ENCODE measurements at regions not wholly inside any gene's neighbourhood (a gene's known extent, or its start where the extent isn't known, plus 50 kb on each side); places are given as distances from the start of the nearest gene placed in this dataset.

DNA sequence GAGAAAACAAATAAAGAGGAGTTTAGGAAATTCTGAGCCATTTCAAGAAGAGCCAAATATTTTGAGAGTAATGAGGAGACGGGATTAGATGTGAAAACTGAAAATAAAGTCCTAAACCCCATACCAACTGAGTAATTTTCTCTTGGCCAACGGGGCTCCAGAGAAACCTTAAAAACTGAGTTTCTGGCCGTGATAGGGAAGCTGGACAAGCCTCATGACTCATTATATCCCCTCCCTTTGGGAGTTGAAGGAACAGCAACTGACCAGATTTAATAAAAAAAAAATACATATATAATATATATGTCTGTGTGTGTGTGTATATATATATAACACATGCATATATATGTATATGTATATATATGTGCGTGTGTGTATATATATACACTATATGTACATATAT lies 119.6 kb downstream of the PRDM9 start:
- H3K9ac ChIP-seq (ENCODE audit: low read depth, low read length, poor library complexity), result no peak overlapping the region
- H3K4me2 ChIP-seq (ENCODE audit: insufficient read depth, low read length, poor library complexity, severe bottlenecking), result no peak overlapping the region
- no peak overlapping the region for H2BK120ac ChIP-seq (ENCODE audit: low read depth, low read length)
- DNase-seq (ENCODE audit: low spot score), result no peak
- H3K4ac ChIP-seq (ENCODE audit: low read length), result no peak overlapping the region
- H3K18ac ChIP-seq (ENCODE audit: low read length), result no peak overlapping the region
- H4K91ac ChIP-seq (ENCODE audit: low read depth, low read length, poor library complexity), result no peak overlapping the region
- no peaks in the 10 kb centered on the region for H3K27me3 ChIP-seq (ENCODE audit: control insufficient read depth in 3 of 3, insufficient read depth in 3 of 3, low read depth in 1 of 3, low read length in 3 of 3)
- H3K14ac ChIP-seq (ENCODE audit: low read length), result no peak overlapping the region
- no peak overlapping the region for H2BK5ac ChIP-seq (ENCODE audit: low read length)
- H3K9me3 ChIP-seq (replicated peaks in 1 of 2; ENCODE audit: control insufficient read depth in 2 of 2, insufficient read depth in 1 of 2, low read depth in 1 of 2, low read length in 2 of 2), result no peaks in the 10 kb centered on the region
- H3K79me1 ChIP-seq (ENCODE audit: low read depth, low read length), result no peaks in the 10 kb centered on the region
- H3K4me3 ChIP-seq (ENCODE audit: low read length in 2 of 2), result no peak overlapping the region
- no peak overlapping the region for H2AFZ ChIP-seq (ENCODE audit: low read length)
- no peak overlapping the region for H4K8ac ChIP-seq (ENCODE audit: low read depth, low read length)
- no peaks in the 10 kb centered on the region for H3K36me3 ChIP-seq (replicated peaks in 1 of 2; ENCODE audit: control insufficient read depth in 2 of 2, insufficient read depth in 2 of 2, low read length in 2 of 2)
- H2AK5ac ChIP-seq (ENCODE audit: low read depth, low read length), result no peak overlapping the region
- no peak overlapping the region for H3K23ac ChIP-seq (ENCODE audit: low read depth, low read length, poor library complexity)
- no peak overlapping the region for H2BK12ac ChIP-seq (ENCODE audit: low read length)
- no peaks in the 10 kb centered on the region for H3K4me1 ChIP-seq (ENCODE audit: control insufficient read depth in 2 of 2, insufficient read depth in 1 of 2, low read depth in 1 of 2, low read length in 2 of 2)
- no CpG with 5 or more reads among the region's 4 CpGs for WGBS, 2 donors (ENCODE audit: extremely low coverage in 2 of 2, insufficient read length in 2 of 2, insufficient replicate concordance in 1 of 2)
- no peak overlapping the region for H2BK15ac ChIP-seq (ENCODE audit: low read length)
- no peak overlapping the region for H3K27ac ChIP-seq (replicated peaks; ENCODE audit: low read length)

- Histone ChIP-seq H4K91ac (ENCODE audit: low read depth, low read length, poor library complexity) (no peak overlapping the region), H2BK120ac (ENCODE audit: low read depth, low read length) (no peak overlapping the region), H3K79me1 (ENCODE audit: low read depth, low read length) (no peaks in the 10 kb centered on the region), H2AK5ac (ENCODE audit: low read depth, low read length) (no peak overlapping the region), H3K27me3 (ENCODE audit: control insufficient read depth in 3 of 3, insufficient read depth in 3 of 3, low read depth in 1 of 3, low read length in 3 of 3) (no peaks in the 10 kb centered on the region), H2BK5ac (ENCODE audit: low read length) (no peak overlapping the region), H2BK12ac (ENCODE audit: low read length) (no peak overlapping the region), H3K9ac (ENCODE audit: low read depth, low read length, poor library complexity) (no peak overlapping the region), H3K23ac (ENCODE audit: low read depth, low read length, poor library complexity) (no peak overlapping the region), H2AFZ (ENCODE audit: low read length) (no peak overlapping the region), H4K8ac (ENCODE audit: low read depth, low read length) (no peak overlapping the region), H3K9me3 (replicated peaks in 1 of 2; ENCODE audit: control insufficient read depth in 2 of 2, insufficient read depth in 1 of 2, low read depth in 1 of 2, low read length in 2 of 2) (no peaks in the 10 kb centered on the region), H3K36me3 (replicated peaks in 1 of 2; ENCODE audit: control insufficient read depth in 2 of 2, insufficient read depth in 2 of 2, low read length in 2 of 2) (no peaks in the 10 kb centered on the region), H3K14ac (ENCODE audit: low read length) (no peak overlapping the region), H3K27ac (replicated peaks; ENCODE audit: low read length) (no peak overlapping the region), H3K4me3 (ENCODE audit: low read length in 2 of 2) (no peak overlapping the region), H2BK15ac (ENCODE audit: low read length) (no peak overlapping the region), H3K18ac (ENCODE audit: low read length) (no peak overlapping the region), H3K4me2 (ENCODE audit: insufficient read depth, low read length, poor library complexity, severe bottlenecking) (no peak overlapping the region), H3K4me1 (ENCODE audit: control insufficient read depth in 2 of 2, insufficient read depth in 1 of 2, low read depth in 1 of 2, low read length in 2 of 2) (no peaks in the 10 kb centered on the region), H3K4ac (ENCODE audit: low read length) (no peak overlapping the region)
- DNase-seq (ENCODE audit: low spot score), result no peak
- no CpG with 5 or more reads among the region's 3 CpGs for WGBS, 2 donors (ENCODE audit: extremely low coverage in 2 of 2, insufficient read length in 2 of 2, insufficient replicate concordance in 1 of 2)
Measured at GRCh38 chr5:23627976-23628375, 120.6 kb downstream of the PRDM9 start.

- Histone ChIP-seq H3K36me3 (replicated peaks in 1 of 2; ENCODE audit: control insufficient read depth in 2 of 2, insufficient read depth in 2 of 2, low read length in 2 of 2) (no peaks in the 10 kb centered on the region), H3K79me1 (ENCODE audit: low read depth, low read length) (no peaks in the 10 kb centered on the region), H3K27ac (replicated peaks; ENCODE audit: low read length) (no peak overlapping the region), H2BK15ac (ENCODE audit: low read length) (no peak overlapping the region), H3K4ac (ENCODE audit: low read length) (no peak overlapping the region), H3K14ac (ENCODE audit: low read length) (no peak overlapping the region), H4K91ac (ENCODE audit: low read depth, low read length, poor library complexity) (no peak overlapping the region), H3K9me3 (replicated peaks in 1 of 2; ENCODE audit: control insufficient read depth in 2 of 2, insufficient read depth in 1 of 2, low read depth in 1 of 2, low read length in 2 of 2) (no peaks in the 10 kb centered on the region), H3K18ac (ENCODE audit: low read length) (no peak overlapping the region), H4K8ac (ENCODE audit: low read depth, low read length) (no peak overlapping the region), H3K4me2 (ENCODE audit: insufficient read depth, low read length, poor library complexity, severe bottlenecking) (no peak overlapping the region), H3K23ac (ENCODE audit: low read depth, low read length, poor library complexity) (no peak overlapping the region), H3K27me3 (ENCODE audit: control insufficient read depth in 3 of 3, insufficient read depth in 3 of 3, low read depth in 1 of 3, low read length in 3 of 3) (no peaks in the 10 kb centered on the region), H3K4me3 (ENCODE audit: low read length in 2 of 2) (no peak overlapping the region), H2AFZ (ENCODE audit: low read length) (no peak overlapping the region), H2BK12ac (ENCODE audit: low read length) (no peak overlapping the region), H3K9ac (ENCODE audit: low read depth, low read length, poor library complexity) (no peak overlapping the region), H2BK120ac (ENCODE audit: low read depth, low read length) (no peak overlapping the region), H2AK5ac (ENCODE audit: low read depth, low read length) (no peak overlapping the region), H2BK5ac (ENCODE audit: low read length) (no peak overlapping the region), H3K4me1 (ENCODE audit: control insufficient read depth in 2 of 2, insufficient read depth in 1 of 2, low read depth in 1 of 2, low read length in 2 of 2) (no peaks in the 10 kb centered on the region)
- WGBS, 2 donors (ENCODE audit: extremely low coverage in 2 of 2, insufficient read length in 2 of 2, insufficient replicate concordance in 1 of 2), result no CpG with 5 or more reads among the region's 2 CpGs
- DNase-seq (ENCODE audit: low spot score), result no peak
Measured at GRCh38 chr5:23629396-23629795, 122.0 kb downstream of the PRDM9 start.

DNA sequence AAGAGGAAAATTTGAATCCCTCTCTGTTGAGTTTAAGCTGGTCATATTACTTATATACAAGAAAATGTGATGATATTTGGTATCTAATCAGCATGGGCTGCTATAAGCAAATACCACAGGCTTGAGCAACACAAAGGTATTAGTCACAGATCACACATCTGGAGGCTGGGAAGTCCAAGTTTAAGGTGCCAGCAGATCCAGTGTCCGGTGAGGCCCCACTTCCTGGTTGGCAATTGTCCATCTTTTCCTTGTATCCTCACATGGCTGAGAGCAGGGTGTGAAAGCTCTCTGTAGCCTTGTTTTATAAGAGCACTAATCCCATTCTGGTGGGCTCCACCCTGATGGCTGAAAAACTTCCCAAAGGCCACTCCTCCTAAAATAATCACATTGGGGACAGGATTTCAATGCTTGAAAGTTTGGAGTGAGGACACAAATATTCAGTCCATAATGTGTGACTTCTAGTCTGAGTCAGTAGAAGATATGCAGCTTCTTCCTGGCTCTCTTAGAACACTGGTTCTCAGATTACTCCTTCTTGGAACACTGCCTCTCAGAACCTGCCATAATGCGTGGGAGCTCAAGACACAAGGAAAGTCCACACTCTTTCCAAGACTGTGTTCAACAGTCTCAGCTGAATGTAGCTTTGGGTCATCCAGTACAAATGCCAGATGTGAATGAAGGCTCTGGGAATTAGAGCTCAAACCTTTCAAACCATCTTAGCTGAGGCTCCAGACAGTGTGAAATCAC lies 124.1 kb downstream of the PRDM9 start:
- Histone ChIP-seq H3K27ac (replicated peaks; ENCODE audit: low read length) (no peak overlapping the region), H3K79me1 (ENCODE audit: low read depth, low read length) (no peaks in the 10 kb centered on the region), H3K9me3 (replicated peaks in 1 of 2; ENCODE audit: control insufficient read depth in 2 of 2, insufficient read depth in 1 of 2, low read depth in 1 of 2, low read length in 2 of 2) (no peaks in the 10 kb centered on the region), H3K4me3 (ENCODE audit: low read length in 2 of 2) (no peak overlapping the region), H3K36me3 (replicated peaks in 1 of 2; ENCODE audit: control insufficient read depth in 2 of 2, insufficient read depth in 2 of 2, low read length in 2 of 2) (no peaks in the 10 kb centered on the region), H3K23ac (ENCODE audit: low read depth, low read length, poor library complexity) (no peak overlapping the region), H2AK5ac (ENCODE audit: low read depth, low read length) (no peak overlapping the region), H3K9ac (ENCODE audit: low read depth, low read length, poor library complexity) (no peak overlapping the region), H2BK12ac (ENCODE audit: low read length) (no peak overlapping the region), H3K14ac (ENCODE audit: low read length) (no peak overlapping the region), H3K18ac (ENCODE audit: low read length) (no peak overlapping the region), H3K4me1 (ENCODE audit: control insufficient read depth in 2 of 2, insufficient read depth in 1 of 2, low read depth in 1 of 2, low read length in 2 of 2) (no peaks in the 10 kb centered on the region), H4K8ac (ENCODE audit: low read depth, low read length) (no peak overlapping the region), H3K27me3 (ENCODE audit: control insufficient read depth in 3 of 3, insufficient read depth in 3 of 3, low read depth in 1 of 3, low read length in 3 of 3) (no peaks in the 10 kb centered on the region), H2BK15ac (ENCODE audit: low read length) (no peak overlapping the region), H3K4me2 (ENCODE audit: insufficient read depth, low read length, poor library complexity, severe bottlenecking) (no peak overlapping the region), H3K4ac (ENCODE audit: low read length) (no peak overlapping the region), H4K91ac (ENCODE audit: low read depth, low read length, poor library complexity) (no peak overlapping the region), H2AFZ (ENCODE audit: low read length) (no peak overlapping the region), H2BK5ac (ENCODE audit: low read length) (no peak overlapping the region), H2BK120ac (ENCODE audit: low read depth, low read length) (no peak overlapping the region)
- DNase-seq (ENCODE audit: low spot score), result no peak
- no CpG with 5 or more reads among the region's 2 CpGs for WGBS, 2 donors (ENCODE audit: extremely low coverage in 2 of 2, insufficient read length in 2 of 2, insufficient replicate concordance in 1 of 2)
